IMR-90 (cell line): ENCODE measurements at regions not wholly inside any gene's neighbourhood (a gene's known extent, or its start where the extent isn't known, plus 50 kb on each side); places are given as distances from the start of the nearest gene placed in this dataset.

Experiments used
- ATAC-seq: fragments of 200-7000 bp; cut with Tn5 transposase; 2 replicates; pipeline ENCODE4 v1.9.1; 2020; ENCODE audit warnings: low read depth, mild to moderate bottlenecking, moderate library complexity
- BruUV-seq: library from RNA; stranded (reverse); fragments of 400-500 nt; replicated peaks from 2 replicates; lab custom pipeline; 2021; lab: Mats Ljungman, UMichigan
- CTCF ChIA-PET: fragments of 300-600 bp; formaldehyde crosslinking; extraction: SDS; loops from one replicate; lab custom pipeline; 2021; ENCODE audit warnings: antibody characterized with exemption; lab: Yijun Ruan, JAX
- POLR2A ChIA-PET: fragments of 300-600 bp; sonication (Branson Sonifier 250); formaldehyde crosslinking; loops from one replicate; lab custom pipeline; 2022; ENCODE audit warnings: antibody characterized with exemption; ENCODE audit not compliant: unreplicated experiment; lab: Charles Lee
- DNase-seq: peaks from one replicate; pipeline ENCODE4 v3.0.0; 2013
- H2AFZ ChIP-seq: replicated peaks from 2 replicates; pipeline ENCODE3; 2013; ENCODE audit warnings: low read length, mild to moderate bottlenecking; ENCODE audit not compliant: poor library complexity
- H2AK5ac ChIP-seq: 2 replicates; pipeline ENCODE4 v1.6.1; 2013; ENCODE audit warnings: low read depth, low read length, inconsistent platforms
- H2AK9ac ChIP-seq: replicated peaks from 2 replicates; pipeline ENCODE3; 2013; ENCODE audit warnings: mild to moderate bottlenecking, low read depth, low read length, moderate library complexity; ENCODE audit not compliant: poor library complexity
- H2BK120ac ChIP-seq: 2 replicates; pipeline ENCODE4 v1.6.1; 2013; ENCODE audit warnings: low read depth, low read length, inconsistent platforms
- H2BK15ac ChIP-seq: 3 replicates; pipeline ENCODE4 v1.6.1; 2013; ENCODE audit warnings: low read depth, low read length, inconsistent platforms
- H2BK20ac ChIP-seq: 2 replicates; pipeline ENCODE4 v1.6.1; 2013; ENCODE audit warnings: low read depth, mild to moderate bottlenecking, inconsistent platforms, low read length, moderate library complexity
- H2BK5ac ChIP-seq: 2 replicates; pipeline ENCODE4 v1.6.1; 2013; ENCODE audit warnings: mild to moderate bottlenecking, low read depth, low read length, inconsistent platforms; ENCODE audit not compliant: poor library complexity, severe bottlenecking
- H3K14ac ChIP-seq: replicated peaks from 2 replicates; pipeline ENCODE4 v1.6.1; 2013; ENCODE audit warnings: low read depth, low read length, inconsistent platforms
- H3K18ac ChIP-seq: 2 replicates; pipeline ENCODE4 v1.6.1; 2013; ENCODE audit warnings: low read depth, low read length, control low read depth
- H3K23ac ChIP-seq: 2 replicates; pipeline ENCODE4 v1.6.1; 2013; ENCODE audit warnings: low read depth, low read length, inconsistent platforms
- H3K27ac ChIP-seq: 2 replicates; pipeline ENCODE4 v1.5.1; 2013; ENCODE audit warnings: mild to moderate bottlenecking, control low read depth, low read length; ENCODE audit not compliant: insufficient read depth
- H3K27me3 ChIP-seq: 2 replicates; pipeline ENCODE4 v1.6.1; 2013; ENCODE audit warnings: low read length; ENCODE audit not compliant: control insufficient read depth, insufficient read depth
- H3K36me3 ChIP-seq: 2 replicates; pipeline ENCODE4 v1.6.1; 2013; ENCODE audit warnings: low read length, mixed read lengths; ENCODE audit not compliant: control insufficient read depth, insufficient read depth
- H3K4ac ChIP-seq: 2 replicates; pipeline ENCODE4 v1.6.1; 2013; ENCODE audit warnings: low read depth, low read length, inconsistent platforms
- H3K4me1 ChIP-seq: 2 replicates; pipeline ENCODE4 v1.6.1; 2013; ENCODE audit warnings: low read length, mixed read lengths; ENCODE audit not compliant: control insufficient read depth, insufficient read depth
- H3K4me2 ChIP-seq: 2 replicates; pipeline ENCODE4 v1.6.1; 2013; ENCODE audit warnings: low read depth, mild to moderate bottlenecking, control low read depth, low read length, moderate library complexity
- H3K4me3 ChIP-seq: 2 replicates; pipeline ENCODE4 v1.5.1; 2013; ENCODE audit warnings: low read depth, mild to moderate bottlenecking, control low read depth, low read length, moderate library complexity; ENCODE audit not compliant: insufficient read depth
- H3K56ac ChIP-seq: 2 replicates; pipeline ENCODE4 v1.6.1; 2013; ENCODE audit warnings: low read length, inconsistent platforms; ENCODE audit not compliant: insufficient read depth; ENCODE audit errors: extremely low read depth
- H3K79me1 ChIP-seq, 2 experiments: 2 replicates each; pipeline ENCODE4 v1.6.1; 2013; ENCODE audit warnings: low read length in 2 of 2, inconsistent platforms in 1 of 2, low read depth in 1 of 2
- H3K9ac ChIP-seq: 2 replicates; pipeline ENCODE4 v1.6.1; 2013; ENCODE audit warnings: low read depth, low read length, control low read depth
- H3K9me1 ChIP-seq: 2 replicates; pipeline ENCODE4 v1.6.1; 2013; ENCODE audit warnings: low read length, inconsistent platforms; ENCODE audit not compliant: insufficient read depth
- H3K9me3 ChIP-seq: 2 replicates; pipeline ENCODE4 v1.6.1; 2013; ENCODE audit warnings: low read length; ENCODE audit not compliant: control insufficient read depth, insufficient read depth
- H4K20me1 ChIP-seq: 2 replicates; pipeline ENCODE4 v1.6.1; 2013; ENCODE audit warnings: low read length, inconsistent platforms; ENCODE audit not compliant: insufficient read depth
- H4K5ac ChIP-seq: 2 replicates; pipeline ENCODE4 v1.6.1; 2013; ENCODE audit warnings: mild to moderate bottlenecking, low read depth, low read length, control low read depth
- H4K8ac ChIP-seq, 2 experiments: 2 replicates each; pipeline ENCODE4 v1.6.1; 2013; ENCODE audit warnings: low read depth in 2 of 2, low read length in 2 of 2, control low read depth in 1 of 2, inconsistent platforms in 1 of 2
- H4K91ac ChIP-seq: 2 replicates; pipeline ENCODE4 v1.6.1; 2013; ENCODE audit warnings: low read depth, low read length, inconsistent platforms; ENCODE audit not compliant: insufficient read depth
- BHLHE40 ChIP-seq: fragments of 150-350 bp; IDR thresholded peaks from 2 replicates; pipeline ENCODE4 v1.6.1; 2016; ENCODE audit warnings: mild to moderate bottlenecking, low read depth, low read length
- CEBPB ChIP-seq: IDR thresholded peaks from 2 replicates; pipeline ENCODE4 v1.6.1; 2012; ENCODE audit warnings: low read depth, low read length, improper control_type of control experiment
- CHD1 ChIP-seq: IDR thresholded peaks from 2 replicates; pipeline ENCODE4 v1.6.1; 2012; ENCODE audit warnings: low read depth, low read length, improper control_type of control experiment
- CTCF ChIP-seq: conservative IDR thresholded peaks from 2 replicates; pipeline ENCODE4 v1.5.1; 2012; ENCODE audit warnings: mild to moderate bottlenecking, low read depth, low read length, improper control_type of control experiment
- ELK1 ChIP-seq: fragments of 150-350 bp; IDR thresholded peaks from 2 replicates; pipeline ENCODE4 v1.6.1; 2016; ENCODE audit warnings: low read depth, mild to moderate bottlenecking, low read length, moderate library complexity, borderline replicate concordance
- FOS ChIP-seq: fragments of 150-350 bp; IDR thresholded peaks from 2 replicates; pipeline ENCODE4 v1.6.1; 2016; ENCODE audit warnings: low read depth, low read length
- MAFK ChIP-seq: IDR thresholded peaks from 2 replicates; pipeline ENCODE4 v1.6.1; 2012; ENCODE audit warnings: low read depth, low read length, improper control_type of control experiment
- MAZ ChIP-seq: IDR thresholded peaks from 2 replicates; pipeline ENCODE4 v1.6.1; 2012; ENCODE audit warnings: low read depth, mild to moderate bottlenecking, low read length, improper control_type of control experiment, moderate library complexity, borderline replicate concordance
- MXI1 ChIP-seq: IDR thresholded peaks from 2 replicates; pipeline ENCODE4 v1.6.1; 2012; ENCODE audit warnings: low read depth, mild to moderate bottlenecking, low read length, moderate library complexity, borderline replicate concordance
- NFE2L2 ChIP-seq: fragments of 150-350 bp; IDR thresholded peaks from 2 replicates; pipeline ENCODE4 v1.6.1; 2016; ENCODE audit warnings: low read depth, mild to moderate bottlenecking, low read length
- POLR2A ChIP-seq: IDR thresholded peaks from 2 replicates; pipeline ENCODE4 v1.6.1; 2012; ENCODE audit warnings: mild to moderate bottlenecking, low read depth, low read length
- RAD21 ChIP-seq: IDR thresholded peaks from 2 replicates; pipeline ENCODE4 v1.6.1; 2012; ENCODE audit warnings: low read length, improper control_type of control experiment
- RCOR1 ChIP-seq: IDR thresholded peaks from 2 replicates; pipeline ENCODE4 v1.6.1; 2012; ENCODE audit warnings: mild to moderate bottlenecking, low read length, improper control_type of control experiment; ENCODE audit not compliant: insufficient replicate concordance
- RFX5 ChIP-seq: IDR thresholded peaks from 2 replicates; pipeline ENCODE4 v1.8.0; 2012; ENCODE audit warnings: low read depth, mild to moderate bottlenecking, low read length, moderate library complexity
- SMC3 ChIP-seq: fragments of 150-350 bp; IDR thresholded peaks from 2 replicates; pipeline ENCODE4 v1.6.1; 2016; ENCODE audit warnings: low read depth, mild to moderate bottlenecking, antibody characterized with exemption, low read length, moderate library complexity
- USF2 ChIP-seq: fragments of 150-350 bp; IDR thresholded peaks from 2 replicates; pipeline ENCODE4 v1.6.1; 2017; ENCODE audit warnings: mild to moderate bottlenecking, antibody characterized with exemption, low read length, low read depth
- WGBS, 2 experiments: methylation state at CpG; one replicate each; pipeline versions ENCODE4 v1.1.5 to v1.1.7; 2013; ENCODE audit warnings: missing lambda C conversion rate in 2 of 2; ENCODE audit not compliant: insufficient read length in 1 of 2; ENCODE audit errors: extremely low coverage in 2 of 2; 5-methylcytosine and 5-hydroxymethylcytosine counted together
- dilution Hi-C: fragments of 300-500 bp; cut with HindIII; formaldehyde crosslinking; loops from one replicate; pipeline ENCODE4 v1.14.3; 2018; ENCODE audit warnings: low sequenced_read_pairs; ENCODE audit not compliant: unreplicated experiment
- in situ Hi-C: fragments of 300-500 bp; cut with MboI; formaldehyde crosslinking; loops from 3 replicates; pipeline ENCODE4 v1.14.3; 2019; ENCODE audit warnings: low sequenced_read_pairs, inconsistent platforms, mixed read lengths
- intact Hi-C: fragments of 100-400 bp; cut with micrococcal nuclease; formaldehyde crosslinking; loops from 2 replicates; pipeline ENCODE4 v1.10.0; 2022

- no peak overlapping the region for H4K8ac ChIP-seq
- no peak overlapping the region for H2BK15ac ChIP-seq
- no peak overlapping the region for H3K56ac ChIP-seq
- intact Hi-C loops, result loop anchor here (5.0 to 10.0 kb wide), 2 partner anchors 523 to 741 kb away; partner anchors contain the start of gene FZD1
- in situ Hi-C loops, result loop anchor here (10.0 kb wide), 1 partner anchor 703 kb away; no protein-coding TSS in a partner anchor
- H3K4me2 ChIP-seq, result no peak overlapping the region
- H3K36me3 ChIP-seq, result no peaks in the 10 kb centered on the region
- H2AK5ac ChIP-seq, result no peak overlapping the region
- no peak overlapping the region for H3K4me3 ChIP-seq
- H4K5ac ChIP-seq, result no peak overlapping the region
- H3K9me1 ChIP-seq, result no peaks in the 10 kb centered on the region
- ChIA-PET CTCF (no interaction called here), POLR2A (interaction anchor here (0.5 kb wide), 1 partner anchor 725 kb away, joined by 3 read pairs; no protein-coding TSS in a partner anchor)
- WGBS, 2 experiments, result 40% methylated on average over 1 of the region's 2 CpGs; no CpG with 5 or more reads in 1 of the 2 experiments
- no peak overlapping the region for H2AFZ ChIP-seq
- no TSS peak for BruUV-seq
- no peak for ATAC-seq
- no peak overlapping the region for H3K4ac ChIP-seq
- no peaks in the 10 kb centered on the region for H4K20me1 ChIP-seq
- no peak overlapping the region for H4K91ac ChIP-seq
- no peak overlapping the region for H2BK20ac ChIP-seq
- no peak for DNase-seq
- H2BK5ac ChIP-seq, result no peak overlapping the region
- no peak for TF ChIP-seq NFE2L2
- no peak for TF ChIP-seq MAZ
- TF ChIP-seq USF2, result no peak
- no peak for TF ChIP-seq POLR2A
- TF ChIP-seq MXI1, result no peak
- no peak for TF ChIP-seq ELK1
- TF ChIP-seq BHLHE40, result no peak
- TF ChIP-seq CTCF, result no peak
- TF ChIP-seq RAD21, result no peak
- no peak for TF ChIP-seq RCOR1
- TF ChIP-seq RFX5, result no peak
- TF ChIP-seq FOS, result no peak
- TF ChIP-seq CHD1, result no peak
- TF ChIP-seq MAFK, result no peak
- TF ChIP-seq SMC3, result no peak
- no peak for TF ChIP-seq CEBPB
- dilution Hi-C loops, result no loop called here
- no peaks in the 10 kb centered on the region; the same call in none of the 2 replicates for H3K27me3 ChIP-seq
- H2BK120ac ChIP-seq, result no peak overlapping the region
- no peaks in the 10 kb centered on the region for H3K79me1 ChIP-seq
- H3K27ac ChIP-seq, result no peak overlapping the region
- no peak overlapping the region for H2AK9ac ChIP-seq
- H3K9me3 ChIP-seq, result no peaks in the 10 kb centered on the region
- H3K4me1 ChIP-seq, result no peaks in the 10 kb centered on the region
- H3K18ac ChIP-seq, result no peak overlapping the region
- H3K9ac ChIP-seq, result no peak overlapping the region
- no peak overlapping the region for H3K14ac ChIP-seq
- no peak overlapping the region for H3K23ac ChIP-seq
Measured at GRCh38 chr7:91787931-91788330, 92.6 kb downstream of the MTERF1 start.
